HG02678 (cell line): ENCODE measurements at regions not wholly inside any gene's neighbourhood (a gene's known extent, or its start where the extent isn't known, plus 50 kb on each side); places are given as distances from the start of the nearest gene placed in this dataset.
"Not testable (repeated sequence)": the region's sequence is repeated elsewhere in the genome, so short reads cannot be mapped to it uniquely, and the experiment has no call there.

ENCODE experiments used
- ATAC-seq: cut with Tn5 transposase; IDR thresholded peaks from one replicate; pipeline ENCODE4 v1.9.1; 2021; ENCODE audit warnings: mild to moderate bottlenecking, moderate library complexity; ENCODE audit not compliant: unreplicated experiment

GRCh38 chr2:215722986-215723630 lies 287.2 kb upstream of the FN1 start:
- no peak for ATAC-seq

- no peak for ATAC-seq
Measured at GRCh38 chr2:215722125-215722524, 286.3 kb upstream of the FN1 start.

GRCh38 chr2:215721515-215721914 lies 285.6 kb upstream of the FN1 start:
- ATAC-seq, result not testable (repeated sequence)

GRCh38 chr2:215718890-215719289 lies 283.0 kb upstream of the FN1 start:
- no peak for ATAC-seq

- ATAC-seq, result no peak
Measured at GRCh38 chr2:215718436-215718835, 282.6 kb upstream of the FN1 start.

- ATAC-seq, result no peak
Measured at GRCh38 chr2:215717501-215718381, 281.9 kb upstream of the FN1 start.

- no peak for ATAC-seq
Measured at GRCh38 chr2:215716956-215717355, 281.1 kb upstream of the FN1 start.

GRCh38 chr2:215712871-215713790 lies 277.3 kb upstream of the FN1 start:
- no peak for ATAC-seq

GRCh38 chr2:215712219-215712868 lies 276.5 kb upstream of the FN1 start:
- no peak for ATAC-seq

GRCh38 chr2:215711471-215712034 lies 275.7 kb upstream of the FN1 start:
- ATAC-seq, result no peak

- ATAC-seq, result no peak
Measured at GRCh38 chr2:215707608-215708007, 271.7 kb upstream of the FN1 start.

GRCh38 chr2:215705771-215706361 lies 270.0 kb upstream of the FN1 start:
- ATAC-seq, result no peak

GRCh38 chr2:215705281-215705680 lies 269.4 kb upstream of the FN1 start:
- no peak for ATAC-seq

GRCh38 chr2:215702116-215702902 lies 266.4 kb upstream of the FN1 start:
- no peak for ATAC-seq

- ATAC-seq, result no peak
Measured at GRCh38 chr2:215699700-215700538, 264.1 kb upstream of the FN1 start.

GRCh38 chr2:215699018-215699417 lies 263.1 kb upstream of the FN1 start:
- no peak for ATAC-seq

- ATAC-seq, result no peak
Measured at GRCh38 chr2:215698566-215698965, 262.7 kb upstream of the FN1 start.

- no peak for ATAC-seq
Measured at GRCh38 chr2:215697496-215697895, 261.6 kb upstream of the FN1 start.
